ENCODE measurements at regions not wholly inside any gene's neighbourhood (a gene's known extent, or its start where the extent isn't known, plus 50 kb on each side); places are given as distances from the start of the nearest gene placed in this dataset.
"Not testable (repeated sequence)": the region's sequence is repeated elsewhere in the genome, so short reads cannot be mapped to it uniquely, and the experiment has no call there.

- H3K27me3 Mint-ChIP-seq (ENCODE audit: insufficient read depth, unreplicated experiment); H3K27ac Mint-ChIP-seq (ENCODE audit: unreplicated experiment); H3K4me1 Mint-ChIP-seq (ENCODE audit: low read depth, unreplicated experiment); H3K4me3 Mint-ChIP-seq (ENCODE audit: unreplicated experiment); H3K4me3 ChIP-seq (ENCODE audit: low read depth, low read length); H3K4me1 ChIP-seq; H3K9me3 Mint-ChIP-seq (ENCODE audit: unreplicated experiment); BruUV-seq (replicated peaks); H3K9me3 ChIP-seq; H3K36me3 Mint-ChIP-seq (ENCODE audit: insufficient read depth, unreplicated experiment); CTCF ChIA-PET; H3K27me3 ChIP-seq (replicated peaks; ENCODE audit: control insufficient read depth, insufficient read depth, low read length); intact Hi-C loops (cut with micrococcal nuclease; ENCODE audit: unreplicated experiment); POLR2A ChIA-PET; H3K36me3 ChIP-seq (ENCODE audit: control insufficient read depth, insufficient read depth, low read length): not testable (repeated sequence)
- peak; percentile 27 to 49 for DNase-seq
Measured at GRCh38 chr19:14294974-14295373, 86.3 kb upstream of the ADGRE5 start.

- DNase-seq; H3K36me3 Mint-ChIP-seq (ENCODE audit: insufficient read depth, unreplicated experiment); H3K4me3 ChIP-seq (ENCODE audit: low read depth, low read length); H3K36me3 ChIP-seq (ENCODE audit: control insufficient read depth, insufficient read depth, low read length); H3K9me3 Mint-ChIP-seq (ENCODE audit: unreplicated experiment); H3K4me1 ChIP-seq; H3K27ac Mint-ChIP-seq (ENCODE audit: unreplicated experiment); H3K4me3 Mint-ChIP-seq (ENCODE audit: unreplicated experiment); H3K27me3 Mint-ChIP-seq (ENCODE audit: insufficient read depth, unreplicated experiment); H3K4me1 Mint-ChIP-seq (ENCODE audit: low read depth, unreplicated experiment); H3K27me3 ChIP-seq (replicated peaks; ENCODE audit: control insufficient read depth, insufficient read depth, low read length); BruUV-seq (replicated peaks); POLR2A ChIA-PET; intact Hi-C loops (cut with micrococcal nuclease; ENCODE audit: unreplicated experiment); CTCF ChIA-PET; H3K9me3 ChIP-seq: not testable (repeated sequence)
Measured at GRCh38 chr19:14293816-14294170, 87.5 kb upstream of the ADGRE5 start.

- H3K9me3 ChIP-seq; H3K27me3 ChIP-seq (replicated peaks; ENCODE audit: control insufficient read depth, insufficient read depth, low read length); H3K27me3 Mint-ChIP-seq (ENCODE audit: insufficient read depth, unreplicated experiment); CTCF ChIA-PET; H3K4me3 Mint-ChIP-seq (ENCODE audit: unreplicated experiment); BruUV-seq (replicated peaks); POLR2A ChIA-PET; intact Hi-C loops (cut with micrococcal nuclease; ENCODE audit: unreplicated experiment); DNase-seq; H3K4me3 ChIP-seq (ENCODE audit: low read depth, low read length); H3K36me3 ChIP-seq (ENCODE audit: control insufficient read depth, insufficient read depth, low read length); H3K27ac Mint-ChIP-seq (ENCODE audit: unreplicated experiment); H3K9me3 Mint-ChIP-seq (ENCODE audit: unreplicated experiment); H3K4me1 Mint-ChIP-seq (ENCODE audit: low read depth, unreplicated experiment); H3K36me3 Mint-ChIP-seq (ENCODE audit: insufficient read depth, unreplicated experiment); H3K4me1 ChIP-seq: not testable (repeated sequence)
Measured at GRCh38 chr19:14293101-14293815, 87.3 kb upstream of the ADGRL1 start.

GRCh38 chr19:14289810-14290209, 83.8 kb upstream of the ADGRL1 start:
- H3K27me3 ChIP-seq (replicated peaks; ENCODE audit: control insufficient read depth, insufficient read depth, low read length); H3K4me3 Mint-ChIP-seq (ENCODE audit: unreplicated experiment); DNase-seq; H3K4me1 Mint-ChIP-seq (ENCODE audit: low read depth, unreplicated experiment); POLR2A ChIA-PET; CTCF ChIA-PET; H3K36me3 ChIP-seq (ENCODE audit: control insufficient read depth, insufficient read depth, low read length); H3K27ac Mint-ChIP-seq (ENCODE audit: unreplicated experiment); H3K9me3 Mint-ChIP-seq (ENCODE audit: unreplicated experiment); H3K4me3 ChIP-seq (ENCODE audit: low read depth, low read length); H3K27me3 Mint-ChIP-seq (ENCODE audit: insufficient read depth, unreplicated experiment); H3K36me3 Mint-ChIP-seq (ENCODE audit: insufficient read depth, unreplicated experiment); H3K9me3 ChIP-seq; H3K4me1 ChIP-seq; BruUV-seq (replicated peaks); intact Hi-C loops (cut with micrococcal nuclease; ENCODE audit: unreplicated experiment): not testable (repeated sequence)

- H3K27ac Mint-ChIP-seq (ENCODE audit: unreplicated experiment); H3K4me1 ChIP-seq; H3K36me3 Mint-ChIP-seq (ENCODE audit: insufficient read depth, unreplicated experiment); H3K4me3 Mint-ChIP-seq (ENCODE audit: unreplicated experiment); DNase-seq; H3K9me3 ChIP-seq; BruUV-seq (replicated peaks); H3K36me3 ChIP-seq (ENCODE audit: control insufficient read depth, insufficient read depth, low read length); intact Hi-C loops (cut with micrococcal nuclease; ENCODE audit: unreplicated experiment); H3K27me3 Mint-ChIP-seq (ENCODE audit: insufficient read depth, unreplicated experiment); H3K27me3 ChIP-seq (replicated peaks; ENCODE audit: control insufficient read depth, insufficient read depth, low read length); H3K9me3 Mint-ChIP-seq (ENCODE audit: unreplicated experiment); H3K4me1 Mint-ChIP-seq (ENCODE audit: low read depth, unreplicated experiment); POLR2A ChIA-PET; CTCF ChIA-PET; H3K4me3 ChIP-seq (ENCODE audit: low read depth, low read length): not testable (repeated sequence)
Measured at GRCh38 chr19:14287837-14288236, 81.9 kb upstream of the ADGRL1 start.

GRCh38 chr19:14286594-14286993, 80.6 kb upstream of the ADGRL1 start:
- BruUV-seq (replicated peaks) = not testable (repeated sequence)

GRCh38 chr19:14285726-14286125, 79.8 kb upstream of the ADGRL1 start:
- H3K4me1 Mint-ChIP-seq (ENCODE audit: low read depth, unreplicated experiment); H3K4me3 Mint-ChIP-seq (ENCODE audit: unreplicated experiment); intact Hi-C loops (cut with micrococcal nuclease; ENCODE audit: unreplicated experiment); H3K9me3 ChIP-seq; H3K36me3 ChIP-seq (ENCODE audit: control insufficient read depth, insufficient read depth, low read length); H3K27me3 ChIP-seq (replicated peaks; ENCODE audit: control insufficient read depth, insufficient read depth, low read length); CTCF ChIA-PET; H3K4me3 ChIP-seq (ENCODE audit: low read depth, low read length); H3K27me3 Mint-ChIP-seq (ENCODE audit: insufficient read depth, unreplicated experiment); DNase-seq; H3K27ac Mint-ChIP-seq (ENCODE audit: unreplicated experiment); BruUV-seq (replicated peaks); H3K9me3 Mint-ChIP-seq (ENCODE audit: unreplicated experiment); H3K4me1 ChIP-seq; H3K36me3 Mint-ChIP-seq (ENCODE audit: insufficient read depth, unreplicated experiment); POLR2A ChIA-PET: not testable (repeated sequence)

More at GRCh38 chr19:14286594-14286993, 80.6 kb upstream of the ADGRL1 start:
- H3K27me3 ChIP-seq (replicated peaks; ENCODE audit: control insufficient read depth, insufficient read depth, low read length); intact Hi-C loops (cut with micrococcal nuclease; ENCODE audit: unreplicated experiment); H3K4me3 ChIP-seq (ENCODE audit: low read depth, low read length); H3K36me3 Mint-ChIP-seq (ENCODE audit: insufficient read depth, unreplicated experiment); H3K9me3 ChIP-seq; H3K27me3 Mint-ChIP-seq (ENCODE audit: insufficient read depth, unreplicated experiment); H3K4me3 Mint-ChIP-seq (ENCODE audit: unreplicated experiment); DNase-seq; POLR2A ChIA-PET; H3K27ac Mint-ChIP-seq (ENCODE audit: unreplicated experiment); H3K4me1 ChIP-seq; H3K9me3 Mint-ChIP-seq (ENCODE audit: unreplicated experiment); H3K36me3 ChIP-seq (ENCODE audit: control insufficient read depth, insufficient read depth, low read length); H3K4me1 Mint-ChIP-seq (ENCODE audit: low read depth, unreplicated experiment); CTCF ChIA-PET: not testable (repeated sequence)

All from Caco-2 (cell line).